H1 (cell line): ENCODE measurements at regions not wholly inside any gene's neighbourhood (a gene's known extent, or its start where the extent isn't known, plus 50 kb on each side); places are given as distances from the start of the nearest gene placed in this dataset.

ENCODE experiments used
- JUN ChIP-seq: IDR thresholded peaks from 2 replicates; pipeline ENCODE4 v1.6.1; 2011; ENCODE audit warnings: low read depth, mild to moderate bottlenecking, improper control_type of control experiment, low read length
- SRF ChIP-seq: IDR thresholded peaks from 2 replicates; pipeline ENCODE4 v1.6.1; 2011; ENCODE audit warnings: mild to moderate bottlenecking, low read depth, low read length, moderate library complexity

DNA sequence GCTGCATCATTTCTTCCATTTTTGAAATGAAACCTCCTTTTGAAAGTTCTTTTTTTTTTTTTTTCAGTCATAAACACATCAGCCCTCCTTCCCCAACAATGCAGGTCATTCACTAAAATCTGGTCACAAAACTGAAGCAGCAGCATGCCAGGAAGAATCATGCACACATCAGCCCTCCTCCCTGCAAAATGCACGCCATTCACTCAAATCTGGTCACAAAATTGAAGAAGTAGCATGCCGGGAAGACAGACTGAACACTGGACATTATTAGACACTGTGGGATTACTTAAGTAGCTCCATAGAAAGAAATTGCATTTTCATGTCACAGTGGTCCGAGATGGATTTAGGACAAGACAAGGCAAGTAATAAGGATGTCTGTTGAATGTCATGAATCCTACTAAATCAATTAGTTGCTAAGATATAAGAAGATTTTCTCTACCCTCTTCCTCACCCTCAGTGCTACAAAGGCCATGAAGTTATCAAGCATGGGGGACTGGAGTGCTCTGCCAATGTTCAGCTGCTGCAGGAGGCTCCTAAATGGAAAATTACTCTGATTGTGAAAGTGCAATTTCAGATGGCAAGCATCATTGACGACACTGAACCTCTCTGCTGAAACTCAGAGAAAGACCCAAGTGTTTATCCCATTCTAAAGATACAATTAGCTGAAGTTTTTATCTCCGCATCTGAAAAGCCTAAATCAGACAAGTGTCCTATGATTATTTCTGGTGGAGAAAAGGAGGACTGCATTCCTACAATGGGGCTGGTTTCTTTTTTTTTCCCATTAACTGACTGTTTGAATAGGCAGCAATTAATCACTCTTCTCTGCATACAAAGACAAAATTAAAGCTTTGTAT lies 913.2 kb downstream of the DIAPH3 start (continued):
- TF ChIP-seq SRF (no peak), JUN (no peak)
